IPS-18c (cell line): ENCODE measurements at regions not wholly inside any gene's neighbourhood (a gene's known extent, or its start where the extent isn't known, plus 50 kb on each side); places are given as distances from the start of the nearest gene placed in this dataset.
A peak's percentile ranks its signal among the peaks of the same experiment; 100 is the strongest.
"Not testable (repeated sequence)": the region's sequence is repeated elsewhere in the genome, so short reads cannot be mapped to it uniquely, and the experiment has no call there.

Experiments
- H3K4me3 ChIP-seq: 2 replicates; pipeline ENCODE4 v1.7.0; 2013; ENCODE audit warnings: low read depth, mild to moderate bottlenecking, low read length, moderate library complexity; ENCODE audit not compliant: insufficient read depth
- H3K9me3 ChIP-seq: one replicate; pipeline ENCODE4 v1.6.1; 2013; ENCODE audit warnings: mild to moderate bottlenecking, low read length, moderate library complexity; ENCODE audit not compliant: control insufficient read depth, insufficient read depth

DNA sequence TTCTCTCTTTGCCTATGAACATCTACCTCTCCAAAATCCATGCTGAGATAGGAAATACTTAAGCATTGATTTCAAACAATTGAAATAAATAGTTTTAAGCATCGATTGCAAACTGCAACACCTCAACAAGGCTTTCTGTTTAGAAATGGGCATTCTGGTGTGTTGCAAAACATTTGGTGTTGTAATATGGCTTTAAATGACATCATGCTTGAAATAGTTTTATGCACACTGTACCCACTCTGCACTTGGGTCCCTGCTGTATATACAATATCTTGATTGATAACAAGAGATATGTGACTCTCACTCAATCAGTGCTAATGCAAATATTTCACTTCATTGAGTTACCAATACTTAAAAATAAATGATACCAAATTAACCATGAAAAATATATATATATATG lies 964.9 kb upstream of the GRIA3 start:
- Histone ChIP-seq H3K4me3 (no peak overlapping the region), H3K9me3 (no peaks in the 10 kb centered on the region)

DNA sequence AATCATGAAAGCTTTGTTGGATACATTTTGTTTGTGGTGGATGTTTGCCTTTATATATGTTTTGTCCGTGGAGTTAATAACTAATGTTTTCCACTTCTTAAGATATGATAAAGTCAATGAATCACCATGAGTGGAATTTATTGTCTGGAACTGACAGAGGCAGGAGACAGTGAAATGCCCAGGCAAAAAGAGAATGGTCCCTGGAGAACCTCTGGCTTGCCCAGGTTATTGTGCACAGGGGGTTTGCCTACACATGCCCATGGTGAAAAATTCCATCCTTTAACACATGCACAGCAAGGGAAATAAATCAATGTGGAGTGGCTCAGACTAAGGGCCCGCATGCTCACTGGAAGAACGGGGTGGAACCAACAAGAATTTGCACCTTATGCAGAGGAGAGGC lies 964.3 kb upstream of the GRIA3 start:
- no peaks in the 10 kb centered on the region for H3K9me3 ChIP-seq
- H3K4me3 ChIP-seq = no peak overlapping the region

- Histone ChIP-seq H3K4me3 (peak overlapping the region; percentile 26; the same call in 1 of the 2 replicates), H3K9me3 (no peaks in the 10 kb centered on the region)
Measured at GRCh38 chrX:122220644-122221373, 963.3 kb upstream of the GRIA3 start.

DNA sequence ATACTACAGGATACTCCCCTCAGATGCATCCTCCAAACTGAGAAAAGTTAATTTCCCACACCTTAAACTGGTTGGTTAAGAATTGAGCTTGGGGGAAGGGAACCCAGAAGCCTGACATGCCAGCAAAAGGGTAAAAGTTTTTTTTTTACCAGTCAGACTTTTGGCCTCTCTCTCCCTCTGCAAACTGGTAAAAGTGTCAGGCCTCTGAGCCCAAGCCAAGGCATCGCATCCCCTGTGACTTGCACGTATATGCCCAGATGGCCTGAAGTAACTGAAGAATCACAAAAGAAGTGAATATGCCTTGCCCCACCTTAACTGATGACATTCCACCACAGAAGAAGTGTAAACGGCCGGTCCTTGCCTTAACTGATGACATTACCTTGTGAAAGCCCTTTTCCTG lies 962.3 kb upstream of the GRIA3 start:
- not testable (repeated sequence) for H3K9me3 ChIP-seq, H3K4me3 ChIP-seq

GRCh38 chrX:122224137-122224536 lies 959.9 kb upstream of the GRIA3 start:
- H3K4me3 ChIP-seq = peak overlapping the region; percentile 40
- H3K9me3 ChIP-seq = not testable (repeated sequence)

GRCh38 chrX:122238801-122239200 lies 945.3 kb upstream of the GRIA3 start:
- Histone ChIP-seq H3K4me3 (no peak overlapping the region), H3K9me3 (peaks cover 3% of the 10 kb centered on the region)

DNA sequence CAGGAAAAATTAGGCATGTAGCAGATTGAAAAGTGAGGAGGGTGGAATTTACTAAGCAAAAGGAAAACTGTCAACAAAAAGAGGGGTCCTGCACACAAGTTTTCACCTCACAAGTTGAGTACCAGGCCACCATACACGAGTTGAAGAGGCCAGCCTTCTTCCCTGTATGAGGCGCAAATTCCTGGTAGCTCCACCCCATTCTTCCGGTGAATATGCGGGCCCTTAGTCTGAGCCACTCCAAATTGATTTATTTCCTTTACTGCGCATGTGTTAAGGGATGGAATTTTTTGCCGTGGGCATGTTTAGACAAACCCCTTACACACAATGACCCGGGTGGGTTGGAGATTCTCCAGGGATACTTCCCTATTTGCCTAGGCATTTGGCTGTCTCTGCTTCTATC lies 942.1 kb upstream of the GRIA3 start:
- Histone ChIP-seq H3K4me3 (no peak overlapping the region), H3K9me3 (no peaks in the 10 kb centered on the region)

- Histone ChIP-seq H3K9me3 (no peaks in the 10 kb centered on the region), H3K4me3 (no peak overlapping the region)
Measured at GRCh38 chrX:122244080-122244479, 940.0 kb upstream of the GRIA3 start.

GRCh38 chrX:122245175-122245574 lies 938.9 kb upstream of the GRIA3 start:
- Histone ChIP-seq H3K4me3 (no peak overlapping the region), H3K9me3 (no peaks in the 10 kb centered on the region)

- H3K4me3 ChIP-seq = no peak overlapping the region
- H3K9me3 ChIP-seq = no peaks in the 10 kb centered on the region
Measured at GRCh38 chrX:122245943-122246342, 938.1 kb upstream of the GRIA3 start.

DNA sequence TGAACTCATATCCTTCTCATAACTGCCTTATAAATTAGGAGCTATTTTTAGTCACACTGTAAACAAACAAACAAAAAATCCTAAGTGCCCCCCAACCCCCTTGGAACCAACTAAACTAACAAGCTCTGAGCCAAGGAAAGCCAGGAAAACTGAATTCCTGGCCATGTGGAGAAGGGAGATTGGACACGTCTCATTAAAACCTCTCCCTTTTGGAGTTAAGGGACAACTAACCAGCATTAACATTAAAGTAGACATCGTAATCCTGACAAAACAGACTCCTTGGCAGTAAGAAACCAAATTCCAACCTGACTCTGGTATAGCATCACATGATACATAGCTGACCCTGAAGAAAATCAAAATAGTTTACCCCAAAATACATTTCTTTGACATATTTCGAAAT lies 937.1 kb upstream of the GRIA3 start:
- Histone ChIP-seq H3K4me3 (no peak overlapping the region), H3K9me3 (no peaks in the 10 kb centered on the region)

- no peak overlapping the region for H3K4me3 ChIP-seq
- H3K9me3 ChIP-seq = no peaks in the 10 kb centered on the region
Measured at GRCh38 chrX:122248681-122249080, 935.4 kb upstream of the GRIA3 start.

GRCh38 chrX:122252454-122252853 lies 931.6 kb upstream of the GRIA3 start:
- H3K4me3 ChIP-seq = no peak overlapping the region
- H3K9me3 ChIP-seq = no peaks in the 10 kb centered on the region

DNA sequence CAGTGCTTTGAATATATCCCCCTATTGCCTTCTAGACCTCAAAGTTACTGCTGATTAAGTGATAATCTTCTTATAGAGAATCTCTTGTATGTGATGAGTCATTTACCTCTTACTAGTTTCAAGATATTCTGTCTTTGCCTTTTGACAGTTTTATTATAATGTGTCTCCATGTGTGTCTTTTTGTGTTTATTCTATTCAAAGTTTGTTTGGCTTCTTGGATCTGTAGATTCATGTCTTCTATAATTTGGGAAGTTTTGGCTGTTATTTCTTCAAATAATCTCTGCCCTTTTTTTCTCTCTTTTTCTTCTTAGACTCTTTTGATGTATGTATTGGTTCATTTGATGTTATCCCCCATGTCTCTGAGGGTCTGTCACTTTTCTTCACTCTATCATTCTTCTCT lies 915.7 kb upstream of the GRIA3 start:
- H3K9me3 ChIP-seq = no peaks in the 10 kb centered on the region
- no peak overlapping the region for H3K4me3 ChIP-seq

DNA sequence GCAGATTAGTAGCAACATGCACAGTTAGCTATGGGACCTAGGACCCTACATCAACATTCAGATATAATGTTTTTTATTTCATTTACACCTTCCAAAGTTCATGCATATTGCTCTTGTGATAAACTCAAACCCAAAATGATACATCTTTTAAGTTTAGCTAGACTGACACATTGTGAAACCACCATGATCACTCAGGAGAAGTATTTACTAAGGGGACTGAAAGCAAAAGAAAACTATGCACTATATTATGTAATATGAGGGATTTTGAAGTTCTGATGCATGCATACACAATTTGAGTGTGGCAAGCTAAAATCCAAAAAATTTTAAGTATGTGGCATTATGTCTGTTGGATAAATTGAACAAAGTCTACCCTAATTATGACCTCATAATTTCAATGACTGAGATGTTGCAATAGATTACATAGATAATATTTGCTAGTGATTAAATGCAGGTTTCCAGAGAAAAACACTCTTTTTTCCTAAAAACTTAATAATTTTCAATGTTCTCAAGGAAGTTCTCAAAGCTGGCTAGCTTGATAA lies 914.8 kb upstream of the GRIA3 start:
- Histone ChIP-seq H3K4me3 (no peak overlapping the region), H3K9me3 (no peaks in the 10 kb centered on the region)

DNA sequence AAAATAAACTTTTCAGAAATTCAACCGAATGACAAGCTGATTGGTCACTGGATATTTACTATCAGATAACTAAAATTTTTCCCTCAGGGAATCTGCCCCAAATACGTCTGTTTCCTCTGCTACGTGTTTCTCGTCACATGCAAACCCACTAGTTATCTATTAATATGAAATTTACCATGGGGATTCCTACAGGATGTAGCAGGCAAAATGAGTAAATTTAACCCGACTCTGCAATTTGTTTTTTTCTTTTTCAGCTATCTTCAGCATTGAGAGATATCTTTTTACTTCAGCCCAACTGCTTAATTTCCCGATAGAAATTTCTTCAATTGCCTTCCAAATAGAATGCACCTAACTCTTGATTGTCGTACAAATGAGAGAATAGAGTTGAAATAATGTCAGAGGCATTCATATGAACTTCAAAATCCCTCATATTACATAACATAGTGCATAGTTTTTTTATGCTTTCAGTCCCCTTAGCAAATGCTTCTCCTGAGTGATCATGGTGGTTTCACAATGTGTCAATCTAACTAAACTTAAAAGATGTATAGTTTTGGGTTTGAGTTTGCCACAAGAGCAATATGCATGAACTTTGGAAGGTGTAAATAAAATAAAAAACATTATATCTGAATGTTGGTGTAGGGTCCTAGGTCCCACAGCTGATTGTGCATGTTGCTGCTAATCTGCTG lies 913.1 kb upstream of the GRIA3 start:
- no peak overlapping the region for H3K4me3 ChIP-seq

DNA sequence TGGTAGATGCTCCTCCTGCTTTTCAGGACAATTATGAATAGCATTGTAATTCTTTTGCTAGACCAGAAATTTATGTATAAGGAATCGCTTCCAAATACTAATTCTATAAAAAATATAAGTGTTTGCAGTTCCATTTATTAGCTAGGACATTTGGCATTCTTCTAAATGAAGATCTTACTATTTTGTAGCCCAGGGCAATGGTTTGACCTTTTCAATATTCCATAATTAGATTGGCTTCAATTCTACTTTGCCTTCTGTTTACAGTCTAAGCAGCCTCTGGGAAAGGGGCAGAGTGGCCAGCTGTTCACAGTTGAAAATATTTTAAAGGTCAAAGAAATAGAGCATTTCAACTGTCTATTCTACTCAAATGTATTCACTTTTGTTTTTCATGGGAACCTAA lies 912.1 kb upstream of the GRIA3 start:
- H3K9me3 ChIP-seq = no peaks in the 10 kb centered on the region
- no peak overlapping the region for H3K4me3 ChIP-seq

More for the DNA sequence above, 913.1 kb upstream of the GRIA3 start:
- H3K9me3 ChIP-seq = no peaks in the 10 kb centered on the region

GRCh38 chrX:122279746-122280145 lies 904.3 kb upstream of the GRIA3 start:
- peaks cover 2% of the 10 kb centered on the region for H3K9me3 ChIP-seq
- H3K4me3 ChIP-seq = no peak overlapping the region
